ENCODE measurements at regions not wholly inside any gene's neighbourhood (a gene's known extent, or its start where the extent isn't known, plus 50 kb on each side); places are given as distances from the start of the nearest gene placed in this dataset.

DNA sequence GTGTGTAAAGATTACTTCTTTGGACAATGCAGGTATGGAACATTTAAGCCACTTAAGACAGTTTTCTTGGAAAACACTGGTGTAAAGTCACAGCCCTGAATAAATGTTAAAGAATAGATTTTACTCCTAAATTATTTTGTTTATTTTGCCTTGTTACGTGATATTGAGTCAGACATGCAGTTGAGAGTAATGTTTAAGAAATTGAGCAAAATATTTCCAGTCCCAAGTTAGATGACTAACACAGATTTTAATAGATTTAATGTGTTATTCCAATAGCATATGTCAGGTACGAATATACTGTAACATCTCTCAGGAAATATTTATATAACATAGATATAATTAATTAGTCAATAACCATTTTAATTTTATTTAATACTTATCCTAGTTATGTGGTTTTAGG is 1361.7 kb downstream of the FSCB start:
- no peak for TF ChIP-seq POLR2A (IDR thresholded peaks at IDR 0.05)
- TF ChIP-seq, protein P1, sequence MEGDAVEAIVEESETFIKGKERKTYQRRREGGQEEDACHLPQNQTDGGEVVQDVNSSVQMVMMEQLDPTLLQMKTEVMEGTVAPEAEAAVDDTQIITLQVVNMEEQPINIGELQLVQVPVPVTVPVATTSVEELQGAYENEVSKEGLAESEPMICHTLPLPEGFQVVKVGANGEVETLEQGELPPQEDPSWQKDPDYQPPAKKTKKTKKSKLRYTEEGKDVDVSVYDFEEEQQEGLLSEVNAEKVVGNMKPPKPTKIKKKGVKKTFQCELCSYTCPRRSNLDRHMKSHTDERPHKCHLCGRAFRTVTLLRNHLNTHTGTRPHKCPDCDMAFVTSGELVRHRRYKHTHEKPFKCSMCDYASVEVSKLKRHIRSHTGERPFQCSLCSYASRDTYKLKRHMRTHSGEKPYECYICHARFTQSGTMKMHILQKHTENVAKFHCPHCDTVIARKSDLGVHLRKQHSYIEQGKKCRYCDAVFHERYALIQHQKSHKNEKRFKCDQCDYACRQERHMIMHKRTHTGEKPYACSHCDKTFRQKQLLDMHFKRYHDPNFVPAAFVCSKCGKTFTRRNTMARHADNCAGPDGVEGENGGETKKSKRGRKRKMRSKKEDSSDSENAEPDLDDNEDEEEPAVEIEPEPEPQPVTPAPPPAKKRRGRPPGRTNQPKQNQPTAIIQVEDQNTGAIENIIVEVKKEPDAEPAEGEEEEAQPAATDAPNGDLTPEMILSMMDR (IDR thresholded peaks at IDR 0.05 in 4 of 5, conservative IDR thresholded peaks at IDR 0.05 in 1 of 5), result no peak

All from gastrocnemius medialis (tissue), 4 donors.